Naive thymus-derived CD4-positive, alpha-beta T cell (primary cell): ENCODE measurements at regions not wholly inside any gene's neighbourhood (a gene's known extent, or its start where the extent isn't known, plus 50 kb on each side); places are given as distances from the start of the nearest gene placed in this dataset.

Experiments
- ATAC-seq: fragments of 150-1000 bp; cut with Tn5 transposase; 2 replicates; pipeline ENCODE4 v1.10.0; 2021; ENCODE audit warnings: mild to moderate bottlenecking, moderate library complexity
- CTCF ChIA-PET: fragments of 350-600 bp; sonication (Branson Sonifier 250); formaldehyde crosslinking; loops from one replicate; lab custom pipeline; 2021; ENCODE audit warnings: antibody characterized with exemption; lab: Charles Lee
- POLR2A ChIA-PET: fragments of 350-600 bp; sonication (Branson Sonifier 250); formaldehyde crosslinking; loops from one replicate; lab custom pipeline; 2021; ENCODE audit warnings: antibody characterized with exemption, inconsistent platforms; lab: Charles Lee
- DNase-seq, 9 donors: peaks; one replicate each; pipeline versions ENCODE4 v3.0.0 to v3.0.0-alpha.2; 2020 to 2022; ENCODE audit warnings: mixed read lengths in 1 of 9
- H3K27ac ChIP-seq: one replicate; pipeline ENCODE4 v1.7.0; 2013; ENCODE audit warnings: mild to moderate bottlenecking, low read depth, low read length, moderate library complexity
- H3K27me3 ChIP-seq, 2 donors: one replicate each; pipeline ENCODE4 v1.7.0; 2013; ENCODE audit warnings: low read length in 2 of 2, mild to moderate bottlenecking in 2 of 2, moderate library complexity in 2 of 2; ENCODE audit not compliant: control insufficient read depth in 2 of 2, insufficient read depth in 2 of 2
- H3K36me3 ChIP-seq, 3 experiments: 1 replicate in 2 of 3; 2 replicates in 1 of 3; pipeline ENCODE4 v1.7.0; 2013; ENCODE audit warnings: low read length in 3 of 3, mild to moderate bottlenecking in 3 of 3, moderate library complexity in 1 of 3; ENCODE audit not compliant: insufficient read depth in 3 of 3, control insufficient read depth in 2 of 3
- H3K4me1 ChIP-seq, 2 donors: one replicate each; pipeline ENCODE4 v1.7.0; 2013; ENCODE audit warnings: low read length in 2 of 2, mild to moderate bottlenecking in 2 of 2, moderate library complexity in 1 of 2; ENCODE audit not compliant: control insufficient read depth in 2 of 2, insufficient read depth in 2 of 2
- H3K4me3 ChIP-seq: 2 replicates; pipeline ENCODE4 v1.7.0; 2013; ENCODE audit warnings: mild to moderate bottlenecking, low read length
- H3K9me3 ChIP-seq, 3 experiments: 1 replicate in 2 of 3; 2 replicates in 1 of 3; pipeline ENCODE4 v1.7.0; 2013; ENCODE audit warnings: low read length in 3 of 3; ENCODE audit not compliant: control insufficient read depth in 2 of 3
- H3K27ac Mint-ChIP-seq, 9 donors: one replicate each; pipeline ENCODE4 v1.8.0; 2020 to 2022; ENCODE audit warnings: mixed read lengths in 9 of 9, mild to moderate bottlenecking in 8 of 9, moderate library complexity in 5 of 9, inconsistent platforms in 2 of 9
- H3K27me3 Mint-ChIP-seq, 5 donors: one replicate each; pipeline ENCODE4 v1.8.0; 2021 to 2022; ENCODE audit warnings: mixed read lengths in 5 of 5, mild to moderate bottlenecking in 1 of 5
- H3K36me3 Mint-ChIP-seq, 5 donors: one replicate each; pipeline ENCODE4 v1.8.0; 2020 to 2022; ENCODE audit warnings: mixed read lengths in 5 of 5, mild to moderate bottlenecking in 3 of 5, inconsistent platforms in 1 of 5
- H3K4me1 Mint-ChIP-seq, 7 donors: one replicate each; pipeline ENCODE4 v1.8.0; 2020 to 2022; ENCODE audit warnings: mixed read lengths in 7 of 7, mild to moderate bottlenecking in 3 of 7, inconsistent platforms in 1 of 7
- H3K4me3 Mint-ChIP-seq, 10 donors: one replicate each; pipeline ENCODE4 v1.8.0; 2020 to 2022; ENCODE audit warnings: mild to moderate bottlenecking in 10 of 10, mixed read lengths in 10 of 10, moderate library complexity in 6 of 10, inconsistent platforms in 2 of 10
- H3K9me3 Mint-ChIP-seq, 11 donors: one replicate each; pipeline ENCODE4 v1.8.0; 2020 to 2022; ENCODE audit warnings: mixed read lengths in 11 of 11, mild to moderate bottlenecking in 4 of 11, inconsistent platforms in 1 of 11, moderate library complexity in 1 of 11
- intact Hi-C, 2 donors: fragments of 100-400 bp; cut with micrococcal nuclease; formaldehyde crosslinking; loops; one replicate each; pipeline ENCODE4 v1.15.1; 2023

- H3K27ac Mint-ChIP-seq: no peak overlapping the region
- peaks cover 0 to 27% (median 3%) of the 10 kb centered on the region in 7 donors for H3K4me1 Mint-ChIP-seq
- Histone ChIP-seq H3K27me3 (no peaks in the 10 kb centered on the region), H3K4me3 (no peak overlapping the region), H3K9me3 (no peaks in the 10 kb centered on the region), H3K27ac (no peak overlapping the region), H3K4me1 (peaks cover 0 to 5% of the 10 kb centered on the region in 2 donors), H3K36me3 (no peaks in the 10 kb centered on the region)
- intact Hi-C loops: no loop called here
- H3K4me3 Mint-ChIP-seq: no peak overlapping the region
- POLR2A ChIA-PET: no interaction called here
- peaks cover 0 to 7% (median 0%) of the 10 kb centered on the region in 5 donors for H3K27me3 Mint-ChIP-seq
- peaks cover 0 to 12% (median 0%) of the 10 kb centered on the region in 5 donors for H3K36me3 Mint-ChIP-seq
- ATAC-seq: no peak
- no peak for DNase-seq
- CTCF ChIA-PET: no interaction called here
- peaks cover 0 to 8% (median 0%) of the 10 kb centered on the region in 11 donors for H3K9me3 Mint-ChIP-seq
Observed at GRCh38 chr5:143581147-143581546, 177.7 kb upstream of the NR3C1 start.

DNA sequence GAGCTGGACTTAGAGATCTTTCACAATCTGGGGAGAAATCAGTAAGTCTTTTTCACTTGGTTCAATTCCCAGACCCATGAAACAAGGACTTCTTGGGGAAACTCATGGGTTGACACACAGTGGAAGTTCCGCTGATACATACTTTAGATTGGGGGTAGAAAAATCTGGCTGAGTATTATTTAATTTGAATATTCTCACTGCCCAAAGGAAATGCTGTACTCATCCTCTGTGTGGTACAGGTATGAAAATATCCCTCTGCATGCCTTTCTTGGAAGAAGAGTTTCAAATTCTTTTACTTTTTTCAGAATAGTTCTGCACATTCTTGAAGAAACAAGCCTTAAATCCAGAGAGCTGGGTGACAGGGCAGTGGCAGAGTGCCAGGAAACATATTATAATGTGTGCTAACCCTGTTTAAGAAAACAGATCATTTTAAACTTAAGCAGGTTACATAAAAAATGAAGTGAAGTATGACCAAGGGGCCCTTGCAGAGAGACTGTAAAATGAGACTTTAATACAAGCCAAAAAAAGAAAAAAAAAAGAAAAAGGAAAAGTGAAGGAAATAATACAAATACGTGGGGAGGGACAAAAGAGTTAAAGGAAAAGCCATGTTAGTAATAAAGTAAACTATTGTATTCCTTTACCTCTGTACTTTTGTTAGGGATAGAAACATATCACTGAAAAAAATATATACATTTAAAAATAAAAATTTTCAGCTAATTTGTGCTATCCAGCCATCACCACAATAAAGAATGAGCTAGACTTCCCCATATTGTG, 173.4 kb upstream of the NR3C1 start:
- Histone ChIP-seq H3K36me3 (no peaks in the 10 kb centered on the region), H3K4me3 (no peak overlapping the region), H3K27ac (no peak overlapping the region), H3K4me1 (no peaks in the 10 kb centered on the region), H3K27me3 (no peaks in the 10 kb centered on the region), H3K9me3 (no peaks in the 10 kb centered on the region)
- H3K4me1 Mint-ChIP-seq: peaks cover 0 to 3% (median 0%) of the 10 kb centered on the region in 7 donors
- no peak for ATAC-seq
- no peak overlapping the region for H3K4me3 Mint-ChIP-seq
- H3K36me3 Mint-ChIP-seq: peaks cover 0 to 5% (median 0%) of the 10 kb centered on the region in 5 donors
- no peak for DNase-seq
- peaks cover 0 to 10% (median 8%) of the 10 kb centered on the region in 5 donors for H3K27me3 Mint-ChIP-seq
- intact Hi-C loops: no loop called here
- peaks cover 0 to 6% (median 0%) of the 10 kb centered on the region in 11 donors for H3K9me3 Mint-ChIP-seq
- POLR2A ChIA-PET: interaction anchor here (0.7 kb wide), 1 partner anchor 502 kb away, joined by 3 read pairs; no protein-coding TSS in a partner anchor
- H3K27ac Mint-ChIP-seq: no peak overlapping the region
- CTCF ChIA-PET: no interaction called here

GRCh38 chr5:143575286-143575685, 171.8 kb upstream of the NR3C1 start:
- ChIA-PET POLR2A (no interaction called here), CTCF (no interaction called here)
- ATAC-seq (no peak), DNase-seq (no peak)
- no peak overlapping the region for H3K27ac ChIP-seq
- H3K4me3 Mint-ChIP-seq: no peak overlapping the region
- intact Hi-C loops: no loop called here
- no peaks in the 10 kb centered on the region for H3K4me1 ChIP-seq
- peaks cover 3 to 18% (median 8%) of the 10 kb centered on the region in 5 donors for H3K27me3 Mint-ChIP-seq
- H3K9me3 ChIP-seq: no peaks in the 10 kb centered on the region
- H3K27ac Mint-ChIP-seq: no peak overlapping the region
- peaks cover 0 to 3% (median 0%) of the 10 kb centered on the region in 7 donors for H3K4me1 Mint-ChIP-seq
- peaks cover 0 to 5% (median 0%) of the 10 kb centered on the region in 11 donors for H3K9me3 Mint-ChIP-seq
- H3K36me3 ChIP-seq: no peaks in the 10 kb centered on the region
- no peaks in the 10 kb centered on the region for H3K27me3 ChIP-seq
- H3K4me3 ChIP-seq: no peak overlapping the region
- peaks cover 0 to 5% (median 0%) of the 10 kb centered on the region in 5 donors for H3K36me3 Mint-ChIP-seq

GRCh38 chr5:143574236-143574635, 170.8 kb upstream of the NR3C1 start:
- POLR2A ChIA-PET: no interaction called here
- DNase-seq (no peak), ATAC-seq (no peak)
- CTCF ChIA-PET: no interaction called here
- peaks cover 0 to 3% (median 0%) of the 10 kb centered on the region in 7 donors for H3K4me1 Mint-ChIP-seq
- intact Hi-C loops: no loop called here
- Histone ChIP-seq H3K27ac (no peak overlapping the region), H3K4me3 (no peak overlapping the region), H3K36me3 (no peaks in the 10 kb centered on the region), H3K9me3 (no peaks in the 10 kb centered on the region), H3K4me1 (no peaks in the 10 kb centered on the region), H3K27me3 (no peaks in the 10 kb centered on the region)
- peaks cover 0 to 3% (median 0%) of the 10 kb centered on the region in 5 donors for H3K36me3 Mint-ChIP-seq
- peaks cover 0 to 2% (median 0%) of the 10 kb centered on the region in 11 donors for H3K9me3 Mint-ChIP-seq
- H3K4me3 Mint-ChIP-seq: no peak overlapping the region
- no peak overlapping the region for H3K27ac Mint-ChIP-seq
- H3K27me3 Mint-ChIP-seq: peaks cover 3 to 18% (median 8%) of the 10 kb centered on the region in 5 donors

DNA sequence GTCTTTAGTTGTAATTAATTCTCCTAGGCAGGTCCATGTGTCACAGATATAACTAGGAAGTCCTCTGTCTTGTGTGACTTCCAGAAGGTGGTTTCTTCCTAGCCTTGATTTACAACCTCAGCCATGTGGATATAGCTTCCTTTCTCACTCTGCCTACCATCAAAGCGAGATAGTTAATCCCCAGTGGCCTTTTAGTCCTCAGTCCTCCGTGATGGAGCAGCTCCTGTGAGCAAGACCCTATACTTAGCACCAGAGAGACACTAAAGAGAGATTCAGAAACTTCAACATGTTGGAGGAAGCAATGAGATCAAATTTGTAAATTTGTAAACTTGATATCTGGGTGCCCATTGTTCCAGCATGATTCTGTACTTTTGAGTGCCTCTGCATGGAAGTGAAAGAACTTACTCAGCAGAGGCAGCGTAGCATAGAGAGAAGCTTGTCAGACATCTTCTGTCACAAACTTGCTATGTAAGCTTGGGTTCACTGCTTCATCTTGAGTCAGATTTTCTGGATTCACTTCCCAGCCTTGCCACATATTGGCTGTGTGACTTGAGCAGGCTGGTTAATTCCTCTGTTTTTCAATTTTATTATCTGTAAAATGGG, 170.2 kb upstream of the NR3C1 start:
- POLR2A ChIA-PET: no interaction called here
- no peak overlapping the region for H3K27ac ChIP-seq
- CTCF ChIA-PET: no interaction called here
- no peaks in the 10 kb centered on the region for H3K27me3 ChIP-seq
- H3K27me3 Mint-ChIP-seq: peaks cover 3 to 18% (median 8%) of the 10 kb centered on the region in 5 donors
- no peak for DNase-seq
- no peaks in the 10 kb centered on the region for H3K36me3 ChIP-seq
- H3K9me3 ChIP-seq: no peaks in the 10 kb centered on the region
- no peaks in the 10 kb centered on the region for H3K4me1 ChIP-seq
- intact Hi-C loops: no loop called here
- H3K9me3 Mint-ChIP-seq: peaks cover 0 to 2% (median 0%) of the 10 kb centered on the region in 11 donors
- H3K4me3 ChIP-seq: no peak overlapping the region
- H3K4me1 Mint-ChIP-seq: peaks cover 0 to 3% (median 0%) of the 10 kb centered on the region in 7 donors
- ATAC-seq: no peak
- no peak overlapping the region for H3K27ac Mint-ChIP-seq
- H3K36me3 Mint-ChIP-seq: peaks cover 0 to 3% (median 0%) of the 10 kb centered on the region in 5 donors
- H3K4me3 Mint-ChIP-seq: no peak overlapping the region

GRCh38 chr5:143572671-143573070, 169.2 kb upstream of the NR3C1 start:
- ChIA-PET CTCF (interaction anchor here (0.6 kb wide), 1 partner anchor 400 kb away, joined by 5 read pairs; no protein-coding TSS in a partner anchor), POLR2A (no interaction called here)
- H3K4me1 ChIP-seq: no peaks in the 10 kb centered on the region
- H3K9me3 ChIP-seq: no peaks in the 10 kb centered on the region
- Mint-ChIP-seq H3K36me3 (peaks cover 0 to 1% (median 0%) of the 10 kb centered on the region in 5 donors), H3K27me3 (peaks cover 3 to 18% (median 8%) of the 10 kb centered on the region in 5 donors), H3K4me1 (peaks cover 0 to 3% (median 0%) of the 10 kb centered on the region in 7 donors), H3K27ac (no peak overlapping the region), H3K9me3 (peaks cover 0 to 2% (median 0%) of the 10 kb centered on the region in 11 donors), H3K4me3 (no peak overlapping the region)
- no peak overlapping the region for H3K27ac ChIP-seq
- intact Hi-C loops: no loop called here
- no peak overlapping the region for H3K4me3 ChIP-seq
- no peaks in the 10 kb centered on the region for H3K36me3 ChIP-seq
- no peak for DNase-seq
- H3K27me3 ChIP-seq: no peaks in the 10 kb centered on the region
- ATAC-seq: no peak
